Endothelial cell of umbilical vein (primary cell): ENCODE measurements at regions not wholly inside any gene's neighbourhood (a gene's known extent, or its start where the extent isn't known, plus 50 kb on each side); places are given as distances from the start of the nearest gene placed in this dataset.

Source experiments
- BruUV-seq: library from RNA; stranded (reverse); fragments of 400-500 nt; replicated peaks from 2 replicates; lab custom pipeline; 2021; lab: Mats Ljungman, UMichigan
- CTCF ChIA-PET: fragments of 300-600, 350-600 bp; sonication (Branson Sonifier 250); formaldehyde crosslinking; loops from one replicate; lab custom pipeline; 2021; ENCODE audit warnings: antibody characterized with exemption, inconsistent platforms; lab: Charles Lee
- POLR2A ChIA-PET: fragments of 300-600, 350-600 bp; sonication (Branson Sonifier 250); formaldehyde crosslinking; loops from one replicate; lab custom pipeline; 2021; ENCODE audit warnings: antibody characterized with exemption, inconsistent platforms; lab: Charles Lee
- DNase-seq: peaks from one replicate; pipeline ENCODE4 v3.0.0-alpha.2; 2011; ENCODE audit warnings: low read depth, low spot score
- FAIRE-seq: peaks from 2 replicates; lab custom pipeline; 2011; peaks lifted over from hg19 to GRCh38; lab: Jason Lieb, UNC
- H2AFZ ChIP-seq: 2 replicates; pipeline ENCODE4 v1.6.0; 2012; ENCODE audit warnings: low read depth, low read length, control low read depth, inconsistent platforms
- H3K27ac ChIP-seq: 2 replicates; pipeline ENCODE4 v1.5.1; 2011; ENCODE audit warnings: low read depth, mild to moderate bottlenecking, control low read depth, low read length, moderate library complexity; ENCODE audit not compliant: insufficient read depth
- H3K27me3 ChIP-seq, 2 experiments: 2 replicates each; pipeline versions ENCODE4 v1.6.0 to v1.6.1; 2011; ENCODE audit warnings: low read length in 2 of 2, mixed read lengths in 1 of 2; ENCODE audit not compliant: control insufficient read depth in 2 of 2, insufficient read depth in 2 of 2
- H3K36me3 ChIP-seq, 2 experiments: 2 replicates in 1 of 2; 3 replicates in 1 of 2; pipeline ENCODE4 v1.5.1; 2011; ENCODE audit warnings: low read length in 2 of 2, mild to moderate bottlenecking in 1 of 2, moderate library complexity in 1 of 2; ENCODE audit not compliant: control insufficient read depth in 2 of 2, insufficient read depth in 2 of 2; ENCODE audit errors: extremely low read depth in 1 of 2
- H3K4me1 ChIP-seq: 3 replicates; pipeline ENCODE4 v1.5.1; 2011; ENCODE audit warnings: mild to moderate bottlenecking, low read length; ENCODE audit not compliant: control insufficient read depth, insufficient read depth; ENCODE audit errors: extremely low read depth
- H3K4me2 ChIP-seq: 2 replicates; pipeline ENCODE4 v1.6.1; 2011; ENCODE audit warnings: low read length, control low read depth, mixed read lengths; ENCODE audit not compliant: insufficient read depth
- H3K4me3 ChIP-seq, 3 experiments: fragments of 200-600 bp in 1 of 3; sonication (generic), shearing (Covaris generic) in 1 of 3; replicated peaks in 1 of 3; 2 replicates each; pipeline ENCODE4 v1.5.1; 2011 to 2016; ENCODE audit warnings: control low read depth in 3 of 3, low read length in 3 of 3, mild to moderate bottlenecking in 2 of 3, inconsistent platforms in 1 of 3, low read depth in 1 of 3, moderate library complexity in 1 of 3; ENCODE audit not compliant: insufficient read depth in 1 of 3
- H3K79me2 ChIP-seq: 2 replicates; pipeline ENCODE4 v1.6.0; 2012; ENCODE audit warnings: low read length, inconsistent platforms; ENCODE audit not compliant: control insufficient read depth, insufficient read depth
- H3K9ac ChIP-seq: replicated peaks from 2 replicates; pipeline ENCODE3; 2011; ENCODE audit warnings: low read length, control low read depth; ENCODE audit not compliant: insufficient read depth; ENCODE audit errors: extremely low read depth
- H3K9me1 ChIP-seq: replicated peaks from 3 replicates; pipeline ENCODE4 v1.6.0; 2011; ENCODE audit warnings: mild to moderate bottlenecking, low read length; ENCODE audit not compliant: control insufficient read depth, insufficient read depth; ENCODE audit errors: extremely low read depth
- H3K9me3 ChIP-seq: replicated peaks from 2 replicates; pipeline ENCODE4 v1.5.1; 2012; ENCODE audit warnings: low read length, inconsistent platforms; ENCODE audit not compliant: control insufficient read depth, insufficient read depth
- H4K20me1 ChIP-seq: replicated peaks from 2 replicates; pipeline ENCODE3; 2011; ENCODE audit warnings: mild to moderate bottlenecking, low read length; ENCODE audit not compliant: control insufficient read depth, insufficient read depth; ENCODE audit errors: extremely low read depth
- CTCF ChIP-seq, 2 donors: IDR thresholded peaks; 1 replicate in 1 of 2; 2 replicates in 1 of 2; pipeline ENCODE4 v1.5.1; 2011; ENCODE audit warnings: low read length in 2 of 2, mild to moderate bottlenecking in 2 of 2, moderate library complexity in 2 of 2, control low read depth in 1 of 2, inconsistent platforms in 1 of 2, low read depth in 1 of 2; ENCODE audit not compliant: insufficient read depth in 1 of 2; ENCODE audit errors: extremely low read depth in 1 of 2
- EZH2 ChIP-seq: IDR thresholded peaks from 2 replicates; pipeline ENCODE4 v1.6.1; 2012; ENCODE audit warnings: borderline replicate concordance, low read depth, mild to moderate bottlenecking, moderate library complexity, low read length, inconsistent platforms; ENCODE audit not compliant: severe bottlenecking
- FOS ChIP-seq: IDR thresholded peaks from 2 replicates; pipeline ENCODE4 v1.6.1; 2011; ENCODE audit warnings: mild to moderate bottlenecking, low read length, moderate library complexity, borderline replicate concordance; ENCODE audit not compliant: insufficient read depth
- GATA2 ChIP-seq: IDR thresholded peaks from 2 replicates; pipeline ENCODE4 v1.7.0; 2011; ENCODE audit warnings: low read depth, mild to moderate bottlenecking, moderate library complexity, mixed read lengths, low read length; ENCODE audit not compliant: insufficient read length, insufficient read depth
- JUN ChIP-seq: IDR thresholded peaks from 2 replicates; pipeline ENCODE4 v1.6.1; 2011; ENCODE audit warnings: borderline replicate concordance, low read depth; ENCODE audit not compliant: insufficient read length, insufficient read depth
- MYC ChIP-seq: IDR thresholded peaks from one replicate; pipeline ENCODE4 v1.6.1; 2011; ENCODE audit warnings: mild to moderate bottlenecking, low read depth, low read length
- POLR2A ChIP-seq: IDR thresholded peaks from 2 replicates; pipeline ENCODE4 v1.6.1; 2012; ENCODE audit warnings: low read depth, mild to moderate bottlenecking, control low read depth, low read length
- POLR2AphosphoS5 ChIP-seq: IDR thresholded peaks from 2 replicates; pipeline ENCODE4 v1.6.1; 2012; ENCODE audit warnings: low read depth, mild to moderate bottlenecking, control low read depth, low read length, moderate library complexity; ENCODE audit not compliant: insufficient read depth
- dilution Hi-C: fragments of 300-500 bp; cut with MboI; formaldehyde crosslinking; loops from one replicate; pipeline ENCODE4 v1.15.0; 2019; ENCODE audit warnings: low sequenced_read_pairs; ENCODE audit not compliant: extremely low pct_ligation_motif_present
- intact Hi-C: fragments of 100-400 bp; cut with micrococcal nuclease; formaldehyde crosslinking; loops from one replicate; pipeline ENCODE4 v1.10.0; 2022
- TF ChIP-seq, protein P1 (sequence below): IDR thresholded peaks from 2 replicates; pipeline ENCODE4 v1.6.1; 2011; ENCODE audit not compliant: insufficient read depth, insufficient read length

DNA sequence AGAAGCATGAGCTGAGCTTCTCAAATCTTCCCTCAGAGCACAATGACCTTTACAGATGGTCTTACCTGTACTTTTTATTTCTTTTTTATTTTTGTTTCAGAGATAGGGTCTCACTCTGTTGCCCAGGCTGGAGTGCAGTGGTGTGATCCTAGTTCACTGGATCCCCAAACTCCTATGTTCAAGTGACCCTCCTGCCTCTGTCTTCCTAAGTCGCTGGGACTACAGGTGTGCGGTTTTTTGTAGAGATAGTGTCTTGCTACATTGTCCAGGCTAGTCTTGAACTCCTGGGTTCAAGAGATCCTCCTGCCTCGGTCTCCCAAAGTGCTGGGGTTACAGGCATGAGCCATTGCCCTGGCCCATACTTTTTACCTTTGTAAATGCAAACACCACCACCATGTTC is 56.0 kb upstream of the LPGAT1 start:
- no peaks in the 10 kb centered on the region for H3K9me3 ChIP-seq
- H3K9me1 ChIP-seq: no peaks in the 10 kb centered on the region
- no peak overlapping the region for H3K9ac ChIP-seq
- no peak overlapping the region for H3K27ac ChIP-seq
- H4K20me1 ChIP-seq: no peaks in the 10 kb centered on the region
- POLR2A ChIA-PET: no interaction called here
- FAIRE-seq (no peak), DNase-seq (no peak)
- H3K4me1 ChIP-seq: no peaks in the 10 kb centered on the region
- no peak for TF ChIP-seq JUN
- no peak for TF ChIP-seq GATA2
- TF ChIP-seq CTCF (IDR thresholded peaks at IDR 0.05; ENCODE audit: extremely low read depth in 1 of 2, insufficient read depth in 1 of 2, low read depth in 1 of 2, low read length in 2 of 2): no peak
- TF ChIP-seq FOS: no peak
- no peak for TF ChIP-seq POLR2A
- no peak for TF ChIP-seq POLR2AphosphoS5
- TF ChIP-seq, protein P1, sequence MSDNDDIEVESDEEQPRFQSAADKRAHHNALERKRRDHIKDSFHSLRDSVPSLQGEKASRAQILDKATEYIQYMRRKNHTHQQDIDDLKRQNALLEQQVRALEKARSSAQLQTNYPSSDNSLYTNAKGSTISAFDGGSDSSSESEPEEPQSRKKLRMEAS: no peak
- TF ChIP-seq MYC: no peak
- TF ChIP-seq EZH2: no peak
- no TSS peak for BruUV-seq
- no peaks in the 10 kb centered on the region for H3K79me2 ChIP-seq
- H3K4me2 ChIP-seq: no peak overlapping the region
- dilution Hi-C loops: no loop called here
- no peaks in the 10 kb centered on the region for H3K36me3 ChIP-seq
- H2AFZ ChIP-seq: no peak overlapping the region
- intact Hi-C loops: no loop called here
- H3K4me3 ChIP-seq: no peak overlapping the region
- peaks cover 0 to 9% of the 10 kb centered on the region in 2 experiments for H3K27me3 ChIP-seq
- CTCF ChIA-PET: no interaction called here
